ENCODE measurements at regions not wholly inside any gene's neighbourhood (a gene's known extent, or its start where the extent isn't known, plus 50 kb on each side); places are given as distances from the start of the nearest gene placed in this dataset.

Small RNA genes lying in the stretch of these regions (small RNA-seq; reads per million reads assigned to genes)
- 0 reads per million in 2 experiments for gene RN7SL422P
